ENCODE measurements at regions not wholly inside any gene's neighbourhood (a gene's known extent, or its start where the extent isn't known, plus 50 kb on each side); places are given as distances from the start of the nearest gene placed in this dataset.

- peaks cover 0 to 5% of the 10 kb centered on the region in 2 donors for H3K27me3 ChIP-seq
- H3K4me3 ChIP-seq = no peak overlapping the region
- 63 to 64% methylated on average over 3 of the region's 3 CpGs for WGBS, 2 donors
- intact Hi-C loops (cut with DNase I) = loop anchor here (5.0 kb wide), 1 partner anchor 67 kb away; no protein-coding TSS in a partner anchor
- no peaks in the 10 kb centered on the region for H3K36me3 ChIP-seq (replicated peaks in 1 of 2; ENCODE audit: insufficient read depth in 1 of 2, low read depth in 2 of 2)
- H3K4me1 ChIP-seq = peaks cover 6% of the 10 kb centered on the region
- H3K27ac ChIP-seq = no peak overlapping the region
- TF ChIP-seq POLR2A (IDR thresholded peaks at IDR 0.05) (no peak), CTCF (IDR thresholded peaks at IDR 0.05) (no peak)
- H3K9me3 ChIP-seq = no peaks in the 10 kb centered on the region
- DNase-seq = no peak
- no peak for ATAC-seq
Observed at GRCh38 chr9:113659039-113659438, 195.5 kb downstream of the RGS3 start.

GRCh38 chr9:113659740-113660139, 196.2 kb downstream of the RGS3 start:
- Histone ChIP-seq H3K4me1 (peaks cover 6% of the 10 kb centered on the region), H3K9me3 (no peaks in the 10 kb centered on the region), H3K4me3 (no peak overlapping the region), H3K27me3 (peaks cover 0 to 5% of the 10 kb centered on the region in 2 donors), H3K36me3 (replicated peaks in 1 of 2; ENCODE audit: insufficient read depth in 1 of 2, low read depth in 2 of 2) (no peaks in the 10 kb centered on the region), H3K27ac (no peak overlapping the region)
- ATAC-seq (no peak), DNase-seq (no peak)
- TF ChIP-seq POLR2A (IDR thresholded peaks at IDR 0.05) (no peak), CTCF (IDR thresholded peaks at IDR 0.05) (no peak)
- WGBS, 2 donors = 40 to 47% methylated on average over 3 of the region's 3 CpGs
- intact Hi-C loops (cut with DNase I) = loop anchor here (5.0 kb wide), 1 partner anchor 67 kb away; no protein-coding TSS in a partner anchor

- no peak overlapping the region for H3K4me3 ChIP-seq
- H3K27ac ChIP-seq = no peak overlapping the region
- no peak for TF ChIP-seq CTCF (IDR thresholded peaks at IDR 0.05)
- no peak for TF ChIP-seq POLR2A (IDR thresholded peaks at IDR 0.05)
- H3K4me1 ChIP-seq = peaks cover 3% of the 10 kb centered on the region
- 50 to 54% methylated on average over 9 of the region's 9 CpGs for WGBS, 2 donors
- intact Hi-C loops (cut with DNase I) = no loop called here
- ATAC-seq = no peak
- H3K27me3 ChIP-seq = peaks cover 0 to 5% of the 10 kb centered on the region in 2 donors
- no peaks in the 10 kb centered on the region for H3K36me3 ChIP-seq (replicated peaks in 1 of 2; ENCODE audit: insufficient read depth in 1 of 2, low read depth in 2 of 2)
- H3K9me3 ChIP-seq = no peaks in the 10 kb centered on the region
- no peak for DNase-seq
Observed at GRCh38 chr9:113660196-113660595, 196.7 kb downstream of the RGS3 start.

- 66 to 68% methylated on average over 7 of the region's 7 CpGs for WGBS, 2 donors
- DNase-seq = no peak
- no peak overlapping the region for H3K4me3 ChIP-seq
- intact Hi-C loops (cut with DNase I) = no loop called here
- H3K27me3 ChIP-seq = peaks cover 0 to 5% of the 10 kb centered on the region in 2 donors
- no peak overlapping the region for H3K27ac ChIP-seq
- no peaks in the 10 kb centered on the region for H3K9me3 ChIP-seq
- TF ChIP-seq CTCF (IDR thresholded peaks at IDR 0.05) = no peak
- no peak for TF ChIP-seq POLR2A (IDR thresholded peaks at IDR 0.05)
- ATAC-seq = no peak
- H3K4me1 ChIP-seq = no peaks in the 10 kb centered on the region
- H3K36me3 ChIP-seq (replicated peaks in 1 of 2; ENCODE audit: insufficient read depth in 1 of 2, low read depth in 2 of 2) = no peaks in the 10 kb centered on the region
Observed at GRCh38 chr9:113661074-113661473, 197.5 kb downstream of the RGS3 start.

GRCh38 chr9:113664181-113664875, 200.8 kb downstream of the RGS3 start:
- no peak overlapping the region for H3K27ac ChIP-seq
- intact Hi-C loops (cut with DNase I) = no loop called here
- H3K9me3 ChIP-seq = no peaks in the 10 kb centered on the region
- H3K4me1 ChIP-seq = no peaks in the 10 kb centered on the region
- H3K27me3 ChIP-seq = peaks cover 0 to under 1% of the 10 kb centered on the region in 2 donors
- ATAC-seq (no peak), DNase-seq (no peak)
- H3K4me3 ChIP-seq = no peak overlapping the region
- 69 to 71% methylated on average over 16 of the region's 16 CpGs for WGBS, 2 donors
- no peaks in the 10 kb centered on the region for H3K36me3 ChIP-seq (replicated peaks in 1 of 2; ENCODE audit: insufficient read depth in 1 of 2, low read depth in 2 of 2)
- TF ChIP-seq POLR2A (IDR thresholded peaks at IDR 0.05) (no peak), CTCF (IDR thresholded peaks at IDR 0.05) (no peak)
